HCEC 1CT (cell line): ENCODE measurements at regions not wholly inside any gene's neighbourhood (a gene's known extent, or its start where the extent isn't known, plus 50 kb on each side); places are given as distances from the start of the nearest gene placed in this dataset.

Experiments
- DNase-seq: peaks from one replicate; pipeline ENCODE4 v3.0.0-alpha.2; 2017

- no peak for DNase-seq
Observed at GRCh38 chr14:85401384-85401783, 128.6 kb upstream of the FLRT2 start.

DNA sequence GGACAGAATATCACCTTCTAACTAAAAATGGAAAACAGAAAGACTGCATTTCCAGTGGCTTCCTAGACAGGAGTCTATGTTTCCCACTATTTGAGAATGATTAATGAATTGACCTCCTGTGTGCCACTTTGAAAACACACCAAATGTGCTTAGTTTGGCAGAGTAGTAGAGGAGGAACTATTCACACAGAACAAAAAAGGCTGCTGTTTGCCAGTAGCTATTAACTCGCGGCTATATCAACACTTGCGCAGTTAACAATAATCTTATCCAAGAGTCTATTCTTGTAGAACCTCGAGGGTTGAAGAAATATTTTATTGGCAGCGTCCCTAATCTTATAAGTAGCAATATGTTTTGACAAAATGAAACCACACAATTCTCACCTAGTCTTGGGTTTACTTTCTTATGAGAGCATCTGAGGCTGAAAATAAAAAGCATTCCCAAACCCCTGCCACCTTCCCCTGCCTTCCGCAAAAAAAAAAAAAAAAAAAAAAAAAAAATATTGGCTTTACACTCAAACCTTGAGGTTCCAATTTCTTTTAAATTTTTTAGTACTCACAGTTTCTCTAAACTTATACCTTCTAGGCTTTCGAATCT lies 127.3 kb upstream of the FLRT2 start:
- no peak for DNase-seq

DNA sequence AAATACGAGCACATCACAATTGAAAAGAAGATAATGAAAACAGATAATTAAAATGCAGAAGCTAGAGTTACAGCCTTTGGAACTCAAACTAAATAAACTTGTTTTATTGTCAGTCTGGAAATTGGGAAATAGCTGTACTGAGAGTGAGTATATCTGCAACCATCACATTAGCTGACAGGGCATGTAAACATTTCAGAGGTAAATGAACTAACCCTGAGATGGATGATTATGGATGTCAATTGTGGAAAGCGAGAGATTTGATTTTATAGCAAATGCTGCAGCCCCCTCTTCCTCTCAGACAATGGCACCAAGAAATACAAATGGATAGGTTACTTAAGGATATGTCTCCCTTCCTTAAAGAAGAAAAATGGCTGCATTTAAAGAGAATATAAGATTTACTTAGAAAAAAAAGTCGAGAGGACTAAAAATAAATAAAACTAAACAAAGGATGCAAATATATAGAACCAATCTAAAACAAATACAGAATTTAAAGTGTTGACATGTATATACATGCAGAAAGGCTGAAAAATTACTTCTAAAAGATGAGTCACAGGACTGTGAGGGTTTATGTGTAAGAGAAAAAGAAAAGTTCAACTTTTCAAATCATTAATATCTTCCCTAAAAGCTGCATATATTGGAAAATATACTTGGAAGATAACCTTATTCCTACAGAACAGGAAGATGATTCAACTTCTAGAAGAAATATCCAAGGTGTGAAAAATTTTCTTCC lies 120.3 kb upstream of the FLRT2 start:
- no peak for DNase-seq

- no peak for DNase-seq
Observed at GRCh38 chr14:85412756-85413155, 117.2 kb upstream of the FLRT2 start.

DNA sequence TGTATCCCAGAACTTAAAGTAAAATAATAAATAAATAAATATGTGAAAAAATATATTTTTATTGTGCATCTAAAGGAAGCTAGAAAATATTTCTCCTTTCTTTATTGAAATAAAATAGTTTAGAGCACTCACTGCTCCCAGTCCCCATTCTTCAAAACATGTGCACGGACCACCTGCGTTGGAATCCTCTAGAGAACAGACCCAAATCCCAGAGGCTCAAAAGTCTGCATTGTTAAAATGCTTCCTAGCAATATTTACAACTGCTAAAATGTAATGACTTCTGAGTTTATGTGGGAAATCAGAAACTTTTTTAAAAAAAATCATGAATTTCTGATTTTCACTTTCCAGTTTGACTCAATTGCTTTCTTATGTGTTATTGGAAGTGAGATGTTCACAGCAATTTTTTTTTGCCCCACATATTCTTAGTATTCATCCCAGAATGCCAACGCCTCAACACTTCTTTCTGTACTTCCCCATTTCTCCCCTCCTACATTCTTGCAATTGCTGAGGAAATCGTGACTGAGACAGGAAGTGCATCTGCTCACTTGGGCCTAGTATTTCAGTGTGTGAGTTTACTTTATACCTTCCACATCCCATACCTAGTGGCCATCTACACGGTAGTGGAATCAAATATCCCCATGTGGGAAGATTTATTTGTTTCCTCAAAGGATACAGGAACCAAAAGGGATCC lies 116.0 kb upstream of the FLRT2 start:
- no peak for DNase-seq

DNA sequence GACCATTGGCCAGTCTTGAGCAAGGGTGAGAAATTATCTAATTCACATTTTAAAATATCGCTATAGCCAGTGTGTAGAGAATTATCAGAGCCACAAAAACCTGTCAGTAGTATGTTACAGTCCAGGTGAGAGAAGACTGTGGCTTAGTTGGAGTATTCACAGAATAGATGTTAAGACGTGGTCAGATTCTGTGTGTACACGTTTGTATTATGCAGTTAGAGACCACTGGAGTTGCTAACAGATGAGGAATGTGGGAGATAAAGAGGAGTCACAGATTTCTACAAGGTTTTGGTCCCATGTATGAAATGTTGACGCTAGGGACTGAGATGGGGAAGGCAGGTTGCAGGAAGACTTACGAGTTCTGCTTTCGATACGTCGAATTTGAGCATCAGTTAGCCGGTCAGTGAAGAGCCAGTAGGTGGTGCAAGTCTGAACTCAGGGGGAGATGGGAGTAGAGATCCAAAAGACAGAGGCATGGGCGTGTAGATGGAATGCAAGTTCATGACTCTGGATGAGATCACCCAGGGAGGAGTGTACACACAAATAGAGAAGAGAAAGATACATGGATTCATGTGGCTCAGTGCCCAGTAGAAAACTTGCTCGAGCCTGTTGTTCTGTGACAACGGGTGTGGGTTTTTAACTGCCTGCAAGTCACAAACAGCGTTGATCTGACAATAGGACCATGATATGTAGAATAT lies 114.8 kb upstream of the FLRT2 start:
- peak; percentile 93 for DNase-seq

DNA sequence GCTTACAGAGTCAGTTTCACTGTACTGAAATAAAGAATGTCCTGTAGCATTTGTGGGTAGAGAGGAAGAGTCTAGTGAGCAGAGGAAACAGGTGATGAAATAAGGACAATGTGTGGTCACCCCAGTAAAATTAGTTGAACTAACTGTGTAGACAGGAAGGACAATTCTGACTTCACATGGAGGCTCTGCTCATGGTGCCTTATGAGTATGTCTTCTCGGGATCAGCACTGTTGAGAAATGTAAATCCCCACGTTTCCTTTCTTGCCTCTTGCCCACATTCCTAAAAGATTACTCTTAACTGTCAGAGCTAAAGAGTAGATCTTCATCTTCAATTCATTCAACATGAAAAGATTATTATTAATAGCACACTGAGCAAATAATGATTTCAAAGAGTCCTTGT lies 113.2 kb upstream of the FLRT2 start:
- DNase-seq = peak; percentile 91

DNA sequence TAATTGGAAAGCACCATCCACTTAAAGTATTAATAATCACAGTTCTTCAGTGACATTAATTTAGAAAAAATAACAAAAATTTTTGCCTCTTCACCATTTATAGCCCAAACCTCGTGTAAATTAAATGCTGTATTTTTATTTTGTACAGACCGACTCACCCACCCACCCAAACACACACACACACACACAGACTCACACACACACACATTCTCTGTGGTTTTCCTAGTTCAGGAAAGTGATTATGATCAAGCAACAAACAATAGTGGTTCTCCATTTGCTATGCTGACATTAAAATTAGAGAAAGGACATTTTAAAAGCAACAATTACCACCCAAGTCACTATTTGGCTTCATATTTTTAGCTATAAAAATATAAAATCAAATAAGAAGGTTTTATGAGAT lies 112.5 kb upstream of the FLRT2 start:
- DNase-seq = no peak

GRCh38 chr14:85418721-85419120 lies 111.2 kb upstream of the FLRT2 start:
- DNase-seq = no peak

DNA sequence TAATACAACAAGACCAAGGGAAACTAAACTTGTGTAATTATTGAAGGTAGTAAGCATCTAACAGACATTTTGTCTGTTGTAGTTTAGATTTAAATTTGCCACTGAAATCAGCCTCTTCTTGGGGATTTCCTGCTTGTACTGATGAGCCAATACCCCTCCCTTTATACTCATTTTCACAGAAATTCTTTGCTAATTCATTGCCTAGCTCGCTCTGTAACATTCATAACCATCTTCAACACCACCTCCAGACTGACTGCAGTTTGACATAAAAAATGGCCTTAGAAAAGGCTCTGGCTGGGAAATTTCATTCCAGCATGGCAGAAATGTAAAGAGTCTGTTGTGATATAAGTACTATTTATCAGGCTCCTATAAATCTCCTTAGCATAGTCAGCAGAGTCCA lies 109.7 kb upstream of the FLRT2 start:
- DNase-seq = no peak

DNA sequence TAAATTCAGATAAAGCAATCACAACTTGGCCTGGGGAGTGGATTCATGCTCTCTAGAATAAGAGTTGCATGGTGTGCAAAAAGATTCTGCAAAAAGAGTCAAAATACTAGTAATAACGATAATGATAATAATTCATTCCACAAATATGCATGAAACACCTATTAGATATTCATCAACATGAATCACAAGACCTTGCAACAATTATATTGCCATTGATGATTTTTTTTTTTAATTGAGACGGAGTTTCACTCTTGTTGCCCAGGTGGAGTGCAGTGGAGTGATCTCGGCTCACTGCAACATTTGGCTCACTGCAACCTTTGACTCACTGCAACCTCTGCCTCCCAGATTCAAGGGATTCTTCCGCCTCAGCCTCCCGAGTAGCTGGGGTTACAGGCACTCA lies 109.2 kb upstream of the FLRT2 start:
- DNase-seq = no peak

- DNase-seq = peak; percentile 72
Observed at GRCh38 chr14:85421186-85421877, 108.6 kb upstream of the FLRT2 start.

GRCh38 chr14:85423889-85424288 lies 106.1 kb upstream of the FLRT2 start:
- no peak for DNase-seq

DNA sequence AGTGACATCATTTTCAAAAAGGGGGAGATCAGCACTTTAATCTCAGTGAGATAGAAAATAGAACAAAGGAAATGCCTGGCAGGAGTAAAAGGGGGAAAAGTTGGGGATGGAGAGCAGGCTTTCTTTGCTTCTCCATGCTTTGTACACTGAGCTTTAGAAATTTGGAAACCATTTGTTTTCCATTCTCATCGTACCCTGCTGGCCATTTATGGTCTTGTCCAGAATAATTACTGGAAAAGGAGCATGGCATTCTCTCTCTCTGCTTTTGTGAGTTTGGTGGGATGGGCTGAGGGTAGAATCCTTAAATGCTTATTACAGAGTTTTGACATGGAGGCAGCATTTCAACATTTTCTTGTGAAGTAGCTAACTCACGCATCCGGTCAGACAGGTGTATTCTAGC lies 104.4 kb upstream of the FLRT2 start:
- DNase-seq = no peak

DNA sequence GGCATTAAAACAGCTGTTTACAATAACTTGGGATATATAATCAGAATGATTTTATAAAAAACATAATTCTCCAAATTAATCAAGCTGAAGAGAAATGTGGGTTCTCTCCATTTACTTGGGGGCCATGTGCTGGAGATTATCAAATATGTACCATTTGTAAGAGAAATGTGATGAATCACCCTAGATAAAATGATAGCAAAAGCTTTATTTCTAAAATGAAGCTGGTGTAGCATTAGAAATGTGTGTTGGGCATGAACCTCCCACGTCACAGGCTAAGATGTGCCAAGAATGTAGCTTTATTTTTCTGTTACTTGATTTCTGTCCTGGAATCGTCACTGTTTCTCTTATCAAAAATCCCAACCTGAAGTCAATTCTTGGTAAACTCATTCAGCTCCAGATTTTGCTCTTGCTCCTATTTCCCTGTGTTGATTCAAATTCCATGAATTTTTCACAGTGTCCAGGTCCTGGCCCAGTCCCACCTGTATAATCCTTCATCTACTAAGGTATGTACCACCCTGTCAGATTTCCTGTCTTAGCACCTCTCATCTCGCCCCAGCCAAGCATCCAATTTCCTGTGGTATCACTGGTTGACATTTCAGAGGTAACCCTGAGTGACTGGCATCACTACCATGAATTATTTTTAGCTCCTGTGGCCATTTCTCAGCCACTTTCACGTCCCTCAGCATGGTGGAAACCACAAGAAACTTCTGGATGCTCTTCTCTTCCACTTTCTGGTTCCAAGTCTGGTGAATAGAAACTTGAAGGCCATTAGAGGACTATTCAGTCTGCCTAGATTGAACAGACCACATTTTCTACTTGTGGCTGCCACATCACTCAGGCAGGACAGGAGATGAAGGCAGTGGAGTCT lies 103.6 kb upstream of the FLRT2 start:
- DNase-seq = no peak

GRCh38 chr14:85428926-85429325 lies 101.0 kb upstream of the FLRT2 start:
- DNase-seq = no peak

DNA sequence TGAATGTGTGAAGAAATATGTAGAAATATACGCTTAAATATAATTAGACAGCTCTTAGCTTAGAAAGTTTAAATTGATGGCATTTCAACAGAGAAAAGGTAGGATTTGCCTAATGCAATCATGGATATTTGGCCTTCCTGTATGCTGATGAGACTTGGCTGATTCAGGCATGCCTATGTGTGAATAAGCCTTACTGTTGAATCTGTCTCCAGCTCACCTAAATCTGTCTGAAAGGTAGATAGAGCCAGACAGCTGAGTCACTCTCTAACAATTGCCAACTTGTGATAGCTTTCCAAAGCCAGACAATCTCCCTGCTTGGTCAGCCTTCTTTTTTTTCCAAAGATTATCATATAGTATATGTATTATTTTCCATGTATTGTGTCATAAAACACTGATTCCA lies 92.8 kb upstream of the FLRT2 start:
- peak; percentile 26 for DNase-seq

- DNase-seq = no peak
Observed at GRCh38 chr14:85438001-85438400, 91.9 kb upstream of the FLRT2 start.

DNA sequence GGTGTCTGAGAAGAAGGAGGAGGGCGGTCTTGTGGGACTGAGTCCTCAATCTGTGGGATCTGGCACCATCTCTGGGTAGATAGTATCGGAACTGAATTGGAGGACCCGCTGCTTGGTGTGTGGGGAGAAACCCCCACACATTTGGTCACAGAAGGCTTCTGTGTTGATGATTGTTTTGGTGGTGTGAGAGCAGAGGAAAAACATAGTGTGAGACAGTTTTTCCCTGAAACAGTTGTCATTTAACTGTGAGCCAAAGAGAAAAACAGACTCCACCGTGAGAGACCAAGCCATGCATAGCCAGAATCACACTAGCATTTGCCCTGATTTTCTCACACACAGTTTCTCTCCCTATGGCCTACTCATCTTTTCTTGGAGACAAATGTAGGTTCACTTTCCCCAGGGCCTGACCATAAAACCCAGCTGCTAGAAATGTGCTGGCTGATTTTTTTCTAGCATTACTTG lies 91.4 kb upstream of the FLRT2 start:
- no peak for DNase-seq

DNA sequence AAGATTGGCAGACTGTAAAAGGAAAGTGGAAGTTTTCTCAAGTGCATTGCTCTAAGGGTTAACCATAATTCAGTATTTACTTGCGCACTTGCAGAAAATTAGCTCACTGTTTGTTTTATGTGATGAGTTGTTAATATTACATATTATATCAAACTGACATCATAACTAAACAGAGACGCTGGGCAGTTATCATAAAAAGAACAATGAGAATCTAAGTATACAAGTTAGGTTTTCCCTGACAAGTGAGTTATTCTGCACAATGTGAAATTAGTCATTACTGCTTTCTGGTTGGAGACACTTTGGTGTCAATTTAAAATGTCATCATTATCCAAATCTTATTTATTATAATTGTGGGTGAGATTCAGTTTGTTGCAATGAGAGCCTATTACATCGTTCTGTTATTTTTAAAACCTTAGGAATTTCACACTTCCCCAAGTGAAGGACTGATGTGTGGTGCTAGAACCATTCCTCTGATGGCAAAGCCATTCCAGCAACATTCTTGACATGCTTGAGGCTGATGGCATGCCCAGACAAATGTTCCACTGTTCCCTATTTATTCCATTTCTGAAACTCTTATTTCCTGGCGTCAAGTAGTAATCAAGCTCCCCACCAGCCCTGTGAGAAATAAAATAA lies 90.1 kb upstream of the FLRT2 start:
- DNase-seq = no peak

DNA sequence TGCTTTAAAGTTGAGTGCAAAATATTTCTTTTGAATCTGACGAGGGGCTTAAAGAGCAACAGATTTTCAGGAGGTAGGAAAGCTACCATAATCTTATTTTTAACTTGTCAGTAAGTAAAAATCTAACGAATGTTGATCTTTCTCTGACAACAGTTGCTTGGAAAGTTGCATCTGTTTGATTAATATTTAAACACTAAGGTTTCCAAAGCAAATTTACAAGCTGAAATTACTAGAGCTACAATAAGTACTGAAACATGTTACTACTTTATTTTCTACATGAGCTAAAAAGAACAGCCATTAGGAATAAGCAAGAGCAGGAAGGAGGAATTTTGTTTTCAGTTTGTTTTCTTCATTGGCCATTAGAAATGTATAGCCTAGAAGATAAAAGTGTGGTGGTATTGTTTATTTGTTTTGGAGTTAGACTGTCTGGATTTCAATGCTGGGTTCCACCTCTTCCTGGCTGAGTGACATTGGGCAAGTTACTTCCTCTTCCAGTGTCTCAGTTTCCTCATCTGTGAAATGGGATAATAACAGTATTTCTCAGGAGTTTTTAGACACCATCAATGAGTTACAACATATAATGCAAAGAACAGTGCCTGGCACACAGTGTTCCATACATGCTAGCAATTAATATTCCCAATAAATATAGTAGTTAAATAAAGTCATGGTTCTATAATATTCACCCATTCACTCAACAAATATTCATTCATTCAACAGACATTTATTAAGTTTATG lies 87.9 kb upstream of the FLRT2 start:
- DNase-seq = no peak
